Lower lobe of right lung (tissue), 2 donors: ENCODE measurements at regions not wholly inside any gene's neighbourhood (a gene's known extent, or its start where the extent isn't known, plus 50 kb on each side); places are given as distances from the start of the nearest gene placed in this dataset.

Experiments
- ATAC-seq, 2 donors: fragments of 200-7000 bp; cut with Tn5 transposase; one replicate each; pipeline ENCODE4 v1.9.1; 2020 to 2022; ENCODE audit warnings: mild to moderate bottlenecking in 2 of 2, moderate library complexity in 2 of 2
- DNase-seq: peaks from one replicate; pipeline ENCODE4 v3.0.0-alpha.2; 2020
- H3K27ac ChIP-seq: fragments of 200-600 bp; one replicate; pipeline ENCODE4 v1.8.0; 2022
- H3K27me3 ChIP-seq: fragments of 200-600 bp; one replicate; pipeline ENCODE4 v1.8.0; 2022; ENCODE audit warnings: low read depth
- H3K36me3 ChIP-seq: fragments of 200-600 bp; one replicate; pipeline ENCODE4 v1.8.0; 2022; ENCODE audit warnings: mild to moderate bottlenecking
- H3K4me1 ChIP-seq: fragments of 200-600 bp; one replicate; pipeline ENCODE4 v1.8.0; 2022
- H3K4me3 ChIP-seq: fragments of 200-600 bp; one replicate; pipeline ENCODE4 v1.8.0; 2022; ENCODE audit warnings: mild to moderate bottlenecking
- H3K9me3 ChIP-seq: fragments of 200-600 bp; one replicate; pipeline ENCODE4 v1.8.0; 2022
- CTCF ChIP-seq: fragments of 200-600 bp; IDR thresholded peaks from one replicate; pipeline ENCODE4 v1.8.0; 2022; ENCODE audit warnings: antibody characterized with exemption, mild to moderate bottlenecking
- intact Hi-C: fragments of 100-400 bp; cut with DNase I; formaldehyde crosslinking; loops from one replicate; pipeline ENCODE4 v1.11.0; 2022
- donor health status: DM: no; HTN: yes; CAD: no; lungs with severe emphysema.

- intact Hi-C loops: no loop called here
- no peaks in the 10 kb centered on the region for H3K4me1 ChIP-seq
- ATAC-seq: no peak
These were observed 93.5 kb upstream of the NDUFV2 start for GRCh38 chr18:9008709-9009635.

GRCh38 chr18:9009703-9010488 lies 92.6 kb upstream of the NDUFV2 start:
- DNase-seq (no peak), ATAC-seq (no peak)
- Histone ChIP-seq H3K27me3 (no peaks in the 10 kb centered on the region), H3K36me3 (no peaks in the 10 kb centered on the region), H3K4me3 (no peak overlapping the region), H3K27ac (no peak overlapping the region), H3K9me3 (no peaks in the 10 kb centered on the region), H3K4me1 (no peaks in the 10 kb centered on the region)
- TF ChIP-seq CTCF: no peak
- intact Hi-C loops: no loop called here

More at GRCh38 chr18:9008709-9009635, 93.5 kb upstream of the NDUFV2 start:
- Histone ChIP-seq H3K36me3 (no peaks in the 10 kb centered on the region), H3K27ac (no peak overlapping the region), H3K4me3 (no peak overlapping the region), H3K9me3 (no peaks in the 10 kb centered on the region), H3K27me3 (no peaks in the 10 kb centered on the region)
- no peak for DNase-seq
- no peak for TF ChIP-seq CTCF

GRCh38 chr18:9011431-9011830 lies 91.1 kb upstream of the NDUFV2 start:
- no peak overlapping the region for H3K27ac ChIP-seq
- no peak for TF ChIP-seq CTCF
- ATAC-seq (no peak), DNase-seq (no peak)
- H3K4me1 ChIP-seq: no peaks in the 10 kb centered on the region
- no peak overlapping the region for H3K4me3 ChIP-seq
- intact Hi-C loops: no loop called here
- H3K9me3 ChIP-seq: no peaks in the 10 kb centered on the region
- H3K36me3 ChIP-seq: no peaks in the 10 kb centered on the region
- H3K27me3 ChIP-seq: no peaks in the 10 kb centered on the region

- H3K27me3 ChIP-seq: no peaks in the 10 kb centered on the region
- no peak overlapping the region for H3K27ac ChIP-seq
- ATAC-seq (no peak), DNase-seq (no peak)
- no peak for TF ChIP-seq CTCF
- intact Hi-C loops: no loop called here
- H3K4me1 ChIP-seq: no peaks in the 10 kb centered on the region
- no peak overlapping the region for H3K4me3 ChIP-seq
- H3K36me3 ChIP-seq: no peaks in the 10 kb centered on the region
- no peaks in the 10 kb centered on the region for H3K9me3 ChIP-seq
These were observed 88.5 kb upstream of the NDUFV2 start for GRCh38 chr18:9013926-9014373.

- DNase-seq: no peak
- intact Hi-C loops: no loop called here
- ATAC-seq: no peak
- Histone ChIP-seq H3K4me3 (no peak overlapping the region), H3K36me3 (no peaks in the 10 kb centered on the region), H3K9me3 (no peaks in the 10 kb centered on the region), H3K4me1 (no peaks in the 10 kb centered on the region), H3K27me3 (no peaks in the 10 kb centered on the region), H3K27ac (no peak overlapping the region)
- no peak for TF ChIP-seq CTCF
These were observed 86.8 kb upstream of the NDUFV2 start for GRCh38 chr18:9015689-9016088.
